Endothelial cell of umbilical vein (primary cell): ENCODE measurements at regions not wholly inside any gene's neighbourhood (a gene's known extent, or its start where the extent isn't known, plus 50 kb on each side); places are given as distances from the start of the nearest gene placed in this dataset.

Experiments used
- BruUV-seq: library from RNA; stranded (reverse); fragments of 400-500 nt; replicated peaks from 2 replicates; lab custom pipeline; 2021; lab: Mats Ljungman, UMichigan
- CTCF ChIA-PET: fragments of 300-600, 350-600 bp; sonication (Branson Sonifier 250); formaldehyde crosslinking; loops from one replicate; lab custom pipeline; 2021; ENCODE audit warnings: antibody characterized with exemption, inconsistent platforms; lab: Charles Lee
- POLR2A ChIA-PET: fragments of 300-600, 350-600 bp; sonication (Branson Sonifier 250); formaldehyde crosslinking; loops from one replicate; lab custom pipeline; 2021; ENCODE audit warnings: antibody characterized with exemption, inconsistent platforms; lab: Charles Lee
- DNase-seq: peaks from one replicate; pipeline ENCODE4 v3.0.0-alpha.2; 2011; ENCODE audit warnings: low read depth, low spot score
- FAIRE-seq: peaks from 2 replicates; lab custom pipeline; 2011; peaks lifted over from hg19 to GRCh38; lab: Jason Lieb, UNC
- H2AFZ ChIP-seq: 2 replicates; pipeline ENCODE4 v1.6.0; 2012; ENCODE audit warnings: low read depth, low read length, control low read depth, inconsistent platforms
- H3K27ac ChIP-seq: 2 replicates; pipeline ENCODE4 v1.5.1; 2011; ENCODE audit warnings: low read depth, mild to moderate bottlenecking, control low read depth, low read length, moderate library complexity; ENCODE audit not compliant: insufficient read depth
- H3K27me3 ChIP-seq, 2 experiments: 2 replicates each; pipeline versions ENCODE4 v1.6.0 to v1.6.1; 2011; ENCODE audit warnings: low read length in 2 of 2, mixed read lengths in 1 of 2; ENCODE audit not compliant: control insufficient read depth in 2 of 2, insufficient read depth in 2 of 2
- H3K36me3 ChIP-seq, 2 experiments: 2 replicates in 1 of 2; 3 replicates in 1 of 2; pipeline ENCODE4 v1.5.1; 2011; ENCODE audit warnings: low read length in 2 of 2, mild to moderate bottlenecking in 1 of 2, moderate library complexity in 1 of 2; ENCODE audit not compliant: control insufficient read depth in 2 of 2, insufficient read depth in 2 of 2; ENCODE audit errors: extremely low read depth in 1 of 2
- H3K4me1 ChIP-seq: 3 replicates; pipeline ENCODE4 v1.5.1; 2011; ENCODE audit warnings: mild to moderate bottlenecking, low read length; ENCODE audit not compliant: control insufficient read depth, insufficient read depth; ENCODE audit errors: extremely low read depth
- H3K4me2 ChIP-seq: 2 replicates; pipeline ENCODE4 v1.6.1; 2011; ENCODE audit warnings: low read length, control low read depth, mixed read lengths; ENCODE audit not compliant: insufficient read depth
- H3K4me3 ChIP-seq, 3 experiments: fragments of 200-600 bp in 1 of 3; sonication (generic), shearing (Covaris generic) in 1 of 3; replicated peaks in 1 of 3; 2 replicates each; pipeline ENCODE4 v1.5.1; 2011 to 2016; ENCODE audit warnings: control low read depth in 3 of 3, low read length in 3 of 3, mild to moderate bottlenecking in 2 of 3, inconsistent platforms in 1 of 3, low read depth in 1 of 3, moderate library complexity in 1 of 3; ENCODE audit not compliant: insufficient read depth in 1 of 3
- H3K79me2 ChIP-seq: 2 replicates; pipeline ENCODE4 v1.6.0; 2012; ENCODE audit warnings: low read length, inconsistent platforms; ENCODE audit not compliant: control insufficient read depth, insufficient read depth
- H3K9ac ChIP-seq: replicated peaks from 2 replicates; pipeline ENCODE3; 2011; ENCODE audit warnings: low read length, control low read depth; ENCODE audit not compliant: insufficient read depth; ENCODE audit errors: extremely low read depth
- H3K9me1 ChIP-seq: replicated peaks from 3 replicates; pipeline ENCODE4 v1.6.0; 2011; ENCODE audit warnings: mild to moderate bottlenecking, low read length; ENCODE audit not compliant: control insufficient read depth, insufficient read depth; ENCODE audit errors: extremely low read depth
- H3K9me3 ChIP-seq: replicated peaks from 2 replicates; pipeline ENCODE4 v1.5.1; 2012; ENCODE audit warnings: low read length, inconsistent platforms; ENCODE audit not compliant: control insufficient read depth, insufficient read depth
- H4K20me1 ChIP-seq: replicated peaks from 2 replicates; pipeline ENCODE3; 2011; ENCODE audit warnings: mild to moderate bottlenecking, low read length; ENCODE audit not compliant: control insufficient read depth, insufficient read depth; ENCODE audit errors: extremely low read depth
- EZH2 ChIP-seq: IDR thresholded peaks from 2 replicates; pipeline ENCODE4 v1.6.1; 2012; ENCODE audit warnings: borderline replicate concordance, low read depth, mild to moderate bottlenecking, moderate library complexity, low read length, inconsistent platforms; ENCODE audit not compliant: severe bottlenecking
- JUN ChIP-seq: IDR thresholded peaks from 2 replicates; pipeline ENCODE4 v1.6.1; 2011; ENCODE audit warnings: borderline replicate concordance, low read depth; ENCODE audit not compliant: insufficient read length, insufficient read depth
- MYC ChIP-seq: IDR thresholded peaks from one replicate; pipeline ENCODE4 v1.6.1; 2011; ENCODE audit warnings: mild to moderate bottlenecking, low read depth, low read length
- POLR2AphosphoS5 ChIP-seq: IDR thresholded peaks from 2 replicates; pipeline ENCODE4 v1.6.1; 2012; ENCODE audit warnings: low read depth, mild to moderate bottlenecking, control low read depth, low read length, moderate library complexity; ENCODE audit not compliant: insufficient read depth
- dilution Hi-C: fragments of 300-500 bp; cut with MboI; formaldehyde crosslinking; loops from one replicate; pipeline ENCODE4 v1.15.0; 2019; ENCODE audit warnings: low sequenced_read_pairs; ENCODE audit not compliant: extremely low pct_ligation_motif_present
- intact Hi-C: fragments of 100-400 bp; cut with micrococcal nuclease; formaldehyde crosslinking; loops from one replicate; pipeline ENCODE4 v1.10.0; 2022
- TF ChIP-seq, protein P1 (sequence below): IDR thresholded peaks from 2 replicates; pipeline ENCODE4 v1.6.1; 2011; ENCODE audit not compliant: insufficient read depth, insufficient read length
- TF ChIP-seq, protein P2 (sequence below), 2 donors: IDR thresholded peaks; 1 replicate in 1 of 2; 2 replicates in 1 of 2; pipeline ENCODE4 v1.5.1; 2011; ENCODE audit warnings: low read length in 2 of 2, mild to moderate bottlenecking in 2 of 2, moderate library complexity in 2 of 2, control low read depth in 1 of 2, inconsistent platforms in 1 of 2, low read depth in 1 of 2; ENCODE audit not compliant: insufficient read depth in 1 of 2; ENCODE audit errors: extremely low read depth in 1 of 2

DNA sequence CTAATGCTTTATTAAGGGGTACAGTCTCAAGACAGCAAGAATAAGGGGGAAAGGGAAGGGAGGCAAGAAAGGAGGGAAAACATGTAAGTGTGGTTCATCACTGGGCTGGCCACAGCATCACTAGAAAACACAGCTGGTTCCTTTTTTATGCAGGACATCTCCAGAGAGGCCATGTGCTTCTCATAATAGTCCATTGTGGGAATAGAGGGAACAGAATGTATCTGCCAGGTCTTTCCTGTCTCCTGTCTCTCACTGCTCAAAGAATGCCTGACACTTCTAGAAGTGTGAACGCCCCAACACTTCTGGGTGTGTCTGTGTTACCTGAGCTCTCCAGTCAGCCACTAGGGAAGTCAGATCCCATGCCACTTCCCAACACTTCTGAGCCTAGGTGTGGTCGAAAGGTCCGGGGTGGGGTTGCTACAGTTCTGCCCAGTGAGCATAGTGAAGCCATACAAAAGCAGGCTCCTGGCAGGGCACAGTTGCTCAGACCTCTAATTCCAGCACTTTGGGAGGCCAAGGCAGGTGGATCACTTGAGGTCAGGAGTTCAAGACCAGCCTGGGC lies 255.6 kb upstream of the SLC30A5 start:
- H3K4me1 ChIP-seq, result no peaks in the 10 kb centered on the region
- H3K36me3 ChIP-seq, result no peaks in the 10 kb centered on the region
- H3K9me3 ChIP-seq, result no peaks in the 10 kb centered on the region
- no peaks in the 10 kb centered on the region for H3K79me2 ChIP-seq
- no peak overlapping the region for H3K27ac ChIP-seq
- H2AFZ ChIP-seq, result no peak overlapping the region
- ChIA-PET CTCF (no interaction called here), POLR2A (no interaction called here)
- H3K27me3 ChIP-seq, result no peaks in the 10 kb centered on the region
- H3K9ac ChIP-seq, result no peak overlapping the region
- BruUV-seq, result no TSS peak
- H4K20me1 ChIP-seq, result no peaks in the 10 kb centered on the region
- TF ChIP-seq MYC (no peak), EZH2 (no peak), POLR2AphosphoS5 (no peak), JUN (no peak)
- TF ChIP-seq, protein P1, sequence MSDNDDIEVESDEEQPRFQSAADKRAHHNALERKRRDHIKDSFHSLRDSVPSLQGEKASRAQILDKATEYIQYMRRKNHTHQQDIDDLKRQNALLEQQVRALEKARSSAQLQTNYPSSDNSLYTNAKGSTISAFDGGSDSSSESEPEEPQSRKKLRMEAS, result no peak
- TF ChIP-seq, protein P2, sequence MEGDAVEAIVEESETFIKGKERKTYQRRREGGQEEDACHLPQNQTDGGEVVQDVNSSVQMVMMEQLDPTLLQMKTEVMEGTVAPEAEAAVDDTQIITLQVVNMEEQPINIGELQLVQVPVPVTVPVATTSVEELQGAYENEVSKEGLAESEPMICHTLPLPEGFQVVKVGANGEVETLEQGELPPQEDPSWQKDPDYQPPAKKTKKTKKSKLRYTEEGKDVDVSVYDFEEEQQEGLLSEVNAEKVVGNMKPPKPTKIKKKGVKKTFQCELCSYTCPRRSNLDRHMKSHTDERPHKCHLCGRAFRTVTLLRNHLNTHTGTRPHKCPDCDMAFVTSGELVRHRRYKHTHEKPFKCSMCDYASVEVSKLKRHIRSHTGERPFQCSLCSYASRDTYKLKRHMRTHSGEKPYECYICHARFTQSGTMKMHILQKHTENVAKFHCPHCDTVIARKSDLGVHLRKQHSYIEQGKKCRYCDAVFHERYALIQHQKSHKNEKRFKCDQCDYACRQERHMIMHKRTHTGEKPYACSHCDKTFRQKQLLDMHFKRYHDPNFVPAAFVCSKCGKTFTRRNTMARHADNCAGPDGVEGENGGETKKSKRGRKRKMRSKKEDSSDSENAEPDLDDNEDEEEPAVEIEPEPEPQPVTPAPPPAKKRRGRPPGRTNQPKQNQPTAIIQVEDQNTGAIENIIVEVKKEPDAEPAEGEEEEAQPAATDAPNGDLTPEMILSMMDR (IDR thresholded peaks at IDR 0.05; ENCODE audit: extremely low read depth in 1 of 2, insufficient read depth in 1 of 2, low read depth in 1 of 2, low read length in 2 of 2), result no peak
- H3K4me3 ChIP-seq, result no peak overlapping the region
- intact Hi-C loops, result no loop called here
- peaks cover 2% of the 10 kb centered on the region for H3K9me1 ChIP-seq
- no peak for DNase-seq
- no peak for FAIRE-seq
- H3K4me2 ChIP-seq, result no peak overlapping the region
- dilution Hi-C loops, result no loop called here
